ENCODE measurements at regions not wholly inside any gene's neighbourhood (a gene's known extent, or its start where the extent isn't known, plus 50 kb on each side); places are given as distances from the start of the nearest gene placed in this dataset.

GRCh38 chr6:167762259-167762962 lies 64.3 kb upstream of the AFDN start:
- Histone ChIP-seq H3K27ac (no peak overlapping the region), H3K79me2 (no peaks in the 10 kb centered on the region), H3K4me2 (ENCODE audit: low read length) (no peak overlapping the region), H3K9ac (no peak overlapping the region), H3K36me3 (ENCODE audit: control insufficient read depth, insufficient read depth, low read length) (no peaks in the 10 kb centered on the region), H3K4me3 (ENCODE audit: low read depth, low read length) (no peak overlapping the region), H2AFZ (no peak overlapping the region), H3K4me1 (no peaks in the 10 kb centered on the region), H3K27me3 (ENCODE audit: control insufficient read depth, insufficient read depth, low read length) (no peaks in the 10 kb centered on the region), H3K9me3 (ENCODE audit: control insufficient read depth, low read length) (no peaks in the 10 kb centered on the region)
- TF ChIP-seq, protein P1, sequence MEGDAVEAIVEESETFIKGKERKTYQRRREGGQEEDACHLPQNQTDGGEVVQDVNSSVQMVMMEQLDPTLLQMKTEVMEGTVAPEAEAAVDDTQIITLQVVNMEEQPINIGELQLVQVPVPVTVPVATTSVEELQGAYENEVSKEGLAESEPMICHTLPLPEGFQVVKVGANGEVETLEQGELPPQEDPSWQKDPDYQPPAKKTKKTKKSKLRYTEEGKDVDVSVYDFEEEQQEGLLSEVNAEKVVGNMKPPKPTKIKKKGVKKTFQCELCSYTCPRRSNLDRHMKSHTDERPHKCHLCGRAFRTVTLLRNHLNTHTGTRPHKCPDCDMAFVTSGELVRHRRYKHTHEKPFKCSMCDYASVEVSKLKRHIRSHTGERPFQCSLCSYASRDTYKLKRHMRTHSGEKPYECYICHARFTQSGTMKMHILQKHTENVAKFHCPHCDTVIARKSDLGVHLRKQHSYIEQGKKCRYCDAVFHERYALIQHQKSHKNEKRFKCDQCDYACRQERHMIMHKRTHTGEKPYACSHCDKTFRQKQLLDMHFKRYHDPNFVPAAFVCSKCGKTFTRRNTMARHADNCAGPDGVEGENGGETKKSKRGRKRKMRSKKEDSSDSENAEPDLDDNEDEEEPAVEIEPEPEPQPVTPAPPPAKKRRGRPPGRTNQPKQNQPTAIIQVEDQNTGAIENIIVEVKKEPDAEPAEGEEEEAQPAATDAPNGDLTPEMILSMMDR (IDR thresholded peaks at IDR 0.05), result no peak

DNA sequence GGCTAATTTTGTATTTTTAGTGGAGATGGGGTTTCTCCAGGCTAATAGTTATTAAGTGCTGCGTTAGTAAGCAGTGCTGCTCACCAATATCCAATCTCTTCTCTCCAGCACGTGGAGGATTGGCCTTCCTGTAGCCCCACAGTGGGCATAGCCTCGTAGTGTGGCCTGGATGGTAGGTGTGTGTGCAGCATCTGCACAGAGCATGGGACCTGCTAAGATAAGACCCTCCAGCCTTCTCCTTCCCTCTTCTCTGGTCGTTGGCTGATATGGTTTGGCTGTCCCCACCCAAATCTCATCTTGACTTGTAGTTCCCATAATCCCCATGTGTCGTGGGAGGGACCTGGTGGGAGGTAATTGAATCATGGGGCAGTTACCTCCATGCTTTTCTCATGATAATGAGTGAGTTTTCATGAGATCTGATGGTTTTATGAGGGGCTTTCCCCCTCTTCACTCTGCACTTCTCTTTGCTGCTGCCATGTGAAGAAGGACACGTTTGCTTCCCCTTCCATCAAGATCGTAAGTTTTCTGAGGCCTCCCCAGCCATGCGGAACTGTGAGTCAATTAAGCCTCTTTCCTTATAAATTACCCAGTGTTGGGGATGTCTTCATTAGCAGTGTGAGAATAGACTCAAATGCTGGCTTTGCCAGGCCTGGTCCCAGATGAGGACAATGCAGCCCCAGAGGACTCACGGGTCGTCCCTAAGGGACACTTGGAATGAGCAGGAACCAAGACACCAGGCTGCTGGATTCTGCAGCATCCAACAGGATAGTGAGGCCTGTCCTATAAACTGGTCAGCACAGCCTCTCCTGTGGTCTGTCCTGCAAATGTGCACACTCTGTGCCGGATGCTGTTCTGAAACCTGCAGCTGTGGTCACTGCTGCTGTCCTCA lies 63.4 kb upstream of the AFDN start:
- H3K79me2 ChIP-seq, result no peaks in the 10 kb centered on the region
- no peaks in the 10 kb centered on the region for H3K36me3 ChIP-seq (ENCODE audit: control insufficient read depth, insufficient read depth, low read length)
- H3K4me2 ChIP-seq (ENCODE audit: low read length), result no peak overlapping the region
- no peaks in the 10 kb centered on the region for H3K4me1 ChIP-seq
- H3K9me3 ChIP-seq (ENCODE audit: control insufficient read depth, low read length), result no peaks in the 10 kb centered on the region
- TF ChIP-seq, protein P1 (IDR thresholded peaks at IDR 0.05), result no peak
- H3K4me3 ChIP-seq (ENCODE audit: low read depth, low read length), result no peak overlapping the region
- no peaks in the 10 kb centered on the region for H3K27me3 ChIP-seq (ENCODE audit: control insufficient read depth, insufficient read depth, low read length)
- no peak overlapping the region for H3K27ac ChIP-seq
- no peak overlapping the region for H2AFZ ChIP-seq
- no peak overlapping the region for H3K9ac ChIP-seq

GRCh38 chr6:167764215-167764614 lies 62.5 kb upstream of the AFDN start:
- TF ChIP-seq, protein P1 (IDR thresholded peaks at IDR 0.05), result no peak
- no peaks in the 10 kb centered on the region for H3K79me2 ChIP-seq
- H3K4me3 ChIP-seq (ENCODE audit: low read depth, low read length), result no peak overlapping the region
- no peak overlapping the region for H2AFZ ChIP-seq
- H3K27me3 ChIP-seq (ENCODE audit: control insufficient read depth, insufficient read depth, low read length), result no peaks in the 10 kb centered on the region
- H3K36me3 ChIP-seq (ENCODE audit: control insufficient read depth, insufficient read depth, low read length), result no peaks in the 10 kb centered on the region
- no peaks in the 10 kb centered on the region for H3K9me3 ChIP-seq (ENCODE audit: control insufficient read depth, low read length)
- no peak overlapping the region for H3K27ac ChIP-seq
- no peaks in the 10 kb centered on the region for H3K4me1 ChIP-seq
- H3K9ac ChIP-seq, result no peak overlapping the region
- no peak overlapping the region for H3K4me2 ChIP-seq (ENCODE audit: low read length)

DNA sequence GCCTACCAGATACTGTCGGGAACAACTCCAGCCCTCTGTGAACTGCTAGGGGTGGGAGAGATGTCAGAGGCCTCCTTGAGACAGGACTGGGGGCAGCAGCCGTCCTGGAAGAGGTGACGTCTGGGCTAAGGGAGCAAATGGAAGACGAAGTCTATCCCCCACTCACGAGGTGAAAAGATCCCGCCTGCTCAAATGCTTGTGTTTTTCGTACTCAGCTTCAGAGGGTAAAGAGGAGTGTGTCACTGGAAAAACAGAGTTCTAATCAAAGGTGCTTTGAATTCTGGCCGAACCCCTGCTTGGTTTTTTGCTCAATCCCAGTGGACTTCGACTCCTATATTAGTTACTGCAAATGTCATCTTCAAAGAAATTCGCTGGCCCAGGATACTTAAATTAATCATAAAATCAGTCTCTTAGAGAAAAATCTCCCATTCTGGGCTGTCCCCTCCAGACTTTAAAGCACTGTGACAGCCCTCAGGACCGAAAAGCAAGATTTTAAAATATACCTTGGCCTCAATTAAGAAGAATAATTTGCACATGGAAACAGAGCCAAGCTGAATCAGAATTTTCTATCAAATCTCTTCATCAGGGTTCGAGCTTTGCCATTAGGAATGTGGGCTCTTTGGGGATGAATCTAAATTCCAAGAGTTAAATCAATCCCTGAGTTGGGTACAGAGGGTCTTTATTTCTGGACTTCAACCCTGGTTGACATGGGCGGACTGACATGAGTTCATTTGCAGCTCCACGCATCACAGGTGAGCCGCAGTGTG lies 61.8 kb upstream of the AFDN start:
- Histone ChIP-seq H3K4me1 (no peaks in the 10 kb centered on the region), H3K4me2 (ENCODE audit: low read length) (no peak overlapping the region), H2AFZ (no peak overlapping the region), H3K9me3 (ENCODE audit: control insufficient read depth, low read length) (no peaks in the 10 kb centered on the region), H3K9ac (no peak overlapping the region), H3K27me3 (ENCODE audit: control insufficient read depth, insufficient read depth, low read length) (no peaks in the 10 kb centered on the region), H3K27ac (no peak overlapping the region), H3K79me2 (no peaks in the 10 kb centered on the region), H3K4me3 (ENCODE audit: low read depth, low read length) (no peak overlapping the region), H3K36me3 (ENCODE audit: control insufficient read depth, insufficient read depth, low read length) (no peaks in the 10 kb centered on the region)
- TF ChIP-seq, protein P1 (IDR thresholded peaks at IDR 0.05), result no peak
